DOHH2 (cell line): ENCODE measurements at regions not wholly inside any gene's neighbourhood (a gene's known extent, or its start where the extent isn't known, plus 50 kb on each side); places are given as distances from the start of the nearest gene placed in this dataset.

Experiments
- H3F3A ChIP-seq: fragments of 200-600 bp; sonication (generic), shearing (Covaris generic); 2 replicates; pipeline ENCODE4 v1.6.0; 2016; ENCODE audit warnings: antibody characterized with exemption, mild to moderate bottlenecking; ENCODE audit not compliant: control insufficient read depth, insufficient read depth
- H3K27ac ChIP-seq: fragments of 200-600 bp; sonication (generic); 2 replicates; pipeline ENCODE4 v1.5.1; 2014; ENCODE audit warnings: low read depth, mild to moderate bottlenecking, low read length, moderate library complexity
- H3K27me3 ChIP-seq: fragments of 200-600 bp; sonication (generic); 2 replicates; pipeline ENCODE4 v1.6.1; 2014; ENCODE audit warnings: mild to moderate bottlenecking, low read length, mixed read lengths; ENCODE audit not compliant: control insufficient read depth
- H3K36me3 ChIP-seq: fragments of 200-600 bp; sonication (generic); 2 replicates; pipeline ENCODE4 v1.6.1; 2014; ENCODE audit warnings: mild to moderate bottlenecking, low read length, moderate library complexity, mixed read lengths; ENCODE audit not compliant: control insufficient read depth
- H3K4me1 ChIP-seq: fragments of 200-600 bp; sonication (generic); 2 replicates; pipeline ENCODE4 v1.6.1; 2014; ENCODE audit warnings: mild to moderate bottlenecking, low read length, mixed read lengths; ENCODE audit not compliant: control insufficient read depth
- H3K4me2 ChIP-seq: fragments of 200-600 bp; sonication (generic); 2 replicates; pipeline ENCODE4 v1.6.0; 2014; ENCODE audit warnings: mild to moderate bottlenecking, low read length, moderate library complexity
- H3K4me3 ChIP-seq: fragments of 200-600 bp; sonication (generic); 2 replicates; pipeline ENCODE4 v1.5.1; 2014; ENCODE audit warnings: mild to moderate bottlenecking, low read length, mixed read lengths
- H3K79me2 ChIP-seq: fragments of 200-600 bp; sonication (generic); 2 replicates; pipeline ENCODE4 v1.6.1; 2014; ENCODE audit warnings: mild to moderate bottlenecking, low read length, mixed read lengths; ENCODE audit not compliant: control insufficient read depth
- H3K9me2 ChIP-seq: fragments of 200-600 bp; sonication (generic); replicated peaks from 2 replicates; pipeline ENCODE4 v1.6.1; 2014; ENCODE audit warnings: mild to moderate bottlenecking, low read length, mixed read lengths; ENCODE audit not compliant: control insufficient read depth
- H3K9me3 ChIP-seq: fragments of 200-600 bp; sonication (generic); 2 replicates; pipeline ENCODE4 v1.6.1; 2014; ENCODE audit warnings: antibody characterized with exemption, low read length, mixed read lengths; ENCODE audit not compliant: control insufficient read depth, insufficient read depth
- H4K20me1 ChIP-seq: fragments of 200-600 bp; sonication (generic); 2 replicates; pipeline ENCODE4 v1.6.0; 2014; ENCODE audit warnings: low read depth, mild to moderate bottlenecking, antibody characterized with exemption, low read length, moderate library complexity; ENCODE audit not compliant: control insufficient read depth, insufficient read depth
- CTCF ChIP-seq: fragments of 200-600 bp; sonication (generic); IDR thresholded peaks from one replicate; pipeline ENCODE4 v1.5.1; 2014; ENCODE audit warnings: antibody characterized with exemption, mild to moderate bottlenecking, low read depth, low read length; ENCODE audit not compliant: poor library complexity, severe bottlenecking
- EZH2phosphoT487 ChIP-seq: fragments of 200-600 bp; sonication (generic); IDR thresholded peaks from 2 replicates; pipeline ENCODE4 v1.6.1; 2017; ENCODE audit warnings: borderline replicate concordance, mild to moderate bottlenecking, antibody characterized with exemption, low read length, moderate library complexity, mixed read lengths

- H3K9me3 ChIP-seq, result peaks cover 5% of the 10 kb centered on the region; the same call in 1 of the 2 replicates
- no peaks in the 10 kb centered on the region for H3F3A ChIP-seq
- H3K27me3 ChIP-seq, result no peaks in the 10 kb centered on the region
- TF ChIP-seq CTCF (no peak), EZH2phosphoT487 (no peak)
- no peaks in the 10 kb centered on the region for H3K79me2 ChIP-seq
- H3K36me3 ChIP-seq, result no peaks in the 10 kb centered on the region
- H3K27ac ChIP-seq, result no peak overlapping the region
- no peaks in the 10 kb centered on the region for H3K4me1 ChIP-seq
- H4K20me1 ChIP-seq, result no peaks in the 10 kb centered on the region
- no peaks in the 10 kb centered on the region for H3K9me2 ChIP-seq
- no peak overlapping the region for H3K4me2 ChIP-seq
- H3K4me3 ChIP-seq, result no peak overlapping the region
Measured at GRCh38 chr4:60042231-60042652, 1157.9 kb upstream of the ADGRL3 start.

GRCh38 chr4:60042941-60043340, 1157.2 kb upstream of the ADGRL3 start:
- Histone ChIP-seq H3K27me3 (no peaks in the 10 kb centered on the region), H3K36me3 (no peaks in the 10 kb centered on the region), H3K4me3 (no peak overlapping the region), H3K9me2 (no peaks in the 10 kb centered on the region), H3K4me2 (no peak overlapping the region), H3K79me2 (no peaks in the 10 kb centered on the region), H3K27ac (no peak overlapping the region), H4K20me1 (no peaks in the 10 kb centered on the region), H3K9me3 (peaks cover 5% of the 10 kb centered on the region; the same call in 1 of the 2 replicates), H3F3A (no peaks in the 10 kb centered on the region), H3K4me1 (no peaks in the 10 kb centered on the region)
- no peak for TF ChIP-seq EZH2phosphoT487
- no peak for TF ChIP-seq CTCF

- H3K4me1 ChIP-seq, result no peaks in the 10 kb centered on the region
- no peak overlapping the region for H3K4me2 ChIP-seq
- H4K20me1 ChIP-seq, result no peaks in the 10 kb centered on the region
- TF ChIP-seq EZH2phosphoT487, result no peak
- no peak for TF ChIP-seq CTCF
- no peaks in the 10 kb centered on the region for H3K27me3 ChIP-seq
- H3K4me3 ChIP-seq, result no peak overlapping the region
- H3K27ac ChIP-seq, result no peak overlapping the region
- no peaks in the 10 kb centered on the region for H3K79me2 ChIP-seq
- H3F3A ChIP-seq, result no peaks in the 10 kb centered on the region
- H3K36me3 ChIP-seq, result no peaks in the 10 kb centered on the region
- no peaks in the 10 kb centered on the region for H3K9me3 ChIP-seq
- H3K9me2 ChIP-seq, result no peaks in the 10 kb centered on the region
Measured at GRCh38 chr4:60078984-60079383, 1121.1 kb upstream of the ADGRL3 start.
